ENCODE measurements at regions not wholly inside any gene's neighbourhood (a gene's known extent, or its start where the extent isn't known, plus 50 kb on each side); places are given as distances from the start of the nearest gene placed in this dataset.

GRCh38 chr5:86797677-86798076, 179.9 kb downstream of the COX7C start:
- Histone ChIP-seq H2BK120ac (ENCODE audit: low read depth, low read length) (no peak overlapping the region), H3K56ac (ENCODE audit: extremely low read depth, insufficient read depth, low read length) (no peak overlapping the region), H3K4me3 (ENCODE audit: insufficient read depth, low read depth, low read length) (no peak overlapping the region), H2AK5ac (ENCODE audit: low read depth, low read length) (no peak overlapping the region), H3K14ac (replicated peaks; ENCODE audit: low read depth, low read length) (no peak overlapping the region), H4K5ac (ENCODE audit: low read depth, low read length) (no peak overlapping the region), H3K23ac (ENCODE audit: low read depth, low read length) (no peak overlapping the region), H3K9ac (ENCODE audit: low read depth, low read length) (no peak overlapping the region), H3K4ac (ENCODE audit: low read depth, low read length) (no peak overlapping the region), H2BK5ac (ENCODE audit: low read depth, low read length, poor library complexity, severe bottlenecking) (no peak overlapping the region), H3K18ac (ENCODE audit: low read depth, low read length) (no peak overlapping the region), H3K27me3 (ENCODE audit: control insufficient read depth, insufficient read depth, low read length) (no peaks in the 10 kb centered on the region), H3K36me3 (ENCODE audit: control insufficient read depth, insufficient read depth, low read length) (no peaks in the 10 kb centered on the region), H2AFZ (replicated peaks; ENCODE audit: low read length, poor library complexity) (no peak overlapping the region), H3K4me2 (ENCODE audit: low read depth, low read length) (no peak overlapping the region), H3K9me3 (ENCODE audit: control insufficient read depth, insufficient read depth, low read length) (no peaks in the 10 kb centered on the region), H4K20me1 (ENCODE audit: insufficient read depth, low read length) (no peaks in the 10 kb centered on the region), H3K27ac (ENCODE audit: insufficient read depth, low read length) (no peak overlapping the region), H4K91ac (ENCODE audit: insufficient read depth, low read depth, low read length) (no peak overlapping the region), H3K79me1 (ENCODE audit: low read depth in 1 of 2, low read length in 2 of 2) (no peaks in the 10 kb centered on the region), H2BK15ac (ENCODE audit: low read depth, low read length) (no peak overlapping the region), H3K4me1 (ENCODE audit: control insufficient read depth, insufficient read depth, low read length) (no peaks in the 10 kb centered on the region), H3K9me1 (ENCODE audit: insufficient read depth, low read length) (no peaks in the 10 kb centered on the region), H2AK9ac (replicated peaks; ENCODE audit: low read depth, low read length, poor library complexity) (no peak overlapping the region), H4K8ac (ENCODE audit: low read depth in 2 of 2, low read length in 2 of 2) (no peak overlapping the region), H2BK20ac (ENCODE audit: low read depth, low read length) (no peak overlapping the region)
- CTCF ChIA-PET, result no interaction called here
- DNase-seq (no peak), ATAC-seq (ENCODE audit: low read depth) (no peak)
- no peak for TF ChIP-seq FOS (IDR thresholded peaks at IDR 0.05; ENCODE audit: low read depth, low read length)
- TF ChIP-seq RFX5 (IDR thresholded peaks at IDR 0.05; ENCODE audit: low read depth, low read length), result no peak
- no peak for TF ChIP-seq ELK1 (IDR thresholded peaks at IDR 0.05; ENCODE audit: borderline replicate concordance, low read depth, low read length)
- no peak for TF ChIP-seq RAD21 (IDR thresholded peaks at IDR 0.05; ENCODE audit: low read length)
- no peak for TF ChIP-seq RCOR1 (IDR thresholded peaks at IDR 0.05; ENCODE audit: insufficient replicate concordance, low read length)
- no peak for TF ChIP-seq MXI1 (IDR thresholded peaks at IDR 0.05; ENCODE audit: borderline replicate concordance, low read depth, low read length)
- no peak for TF ChIP-seq CEBPB (IDR thresholded peaks at IDR 0.05; ENCODE audit: low read depth, low read length)
- TF ChIP-seq MAFK (IDR thresholded peaks at IDR 0.05; ENCODE audit: low read depth, low read length), result no peak
- TF ChIP-seq BHLHE40 (IDR thresholded peaks at IDR 0.05; ENCODE audit: low read depth, low read length), result no peak
- no peak for TF ChIP-seq POLR2A (IDR thresholded peaks at IDR 0.05; ENCODE audit: low read depth, low read length)
- TF ChIP-seq USF2 (IDR thresholded peaks at IDR 0.05; ENCODE audit: low read depth, low read length), result no peak
- no peak for TF ChIP-seq SMC3 (IDR thresholded peaks at IDR 0.05; ENCODE audit: low read depth, low read length)
- no peak for TF ChIP-seq NFE2L2 (IDR thresholded peaks at IDR 0.05; ENCODE audit: low read depth, low read length)
- no peak for TF ChIP-seq MAZ (IDR thresholded peaks at IDR 0.05; ENCODE audit: borderline replicate concordance, low read depth, low read length)
- no peak for TF ChIP-seq CTCF (conservative IDR thresholded peaks at IDR 0.05; ENCODE audit: low read depth, low read length)
- no TSS peak for BruUV-seq (replicated peaks)
- dilution Hi-C loops (cut with HindIII; ENCODE audit: low sequenced_read_pairs, unreplicated experiment) (no loop called here), in situ Hi-C loops (cut with MboI; ENCODE audit: low sequenced_read_pairs) (no loop called here), intact Hi-C loops (cut with micrococcal nuclease) (no loop called here)
- POLR2A ChIA-PET (ENCODE audit: unreplicated experiment), result no interaction called here
